ENCODE measurements at regions not wholly inside any gene's neighbourhood (a gene's known extent, or its start where the extent isn't known, plus 50 kb on each side); places are given as distances from the start of the nearest gene placed in this dataset.

DNA sequence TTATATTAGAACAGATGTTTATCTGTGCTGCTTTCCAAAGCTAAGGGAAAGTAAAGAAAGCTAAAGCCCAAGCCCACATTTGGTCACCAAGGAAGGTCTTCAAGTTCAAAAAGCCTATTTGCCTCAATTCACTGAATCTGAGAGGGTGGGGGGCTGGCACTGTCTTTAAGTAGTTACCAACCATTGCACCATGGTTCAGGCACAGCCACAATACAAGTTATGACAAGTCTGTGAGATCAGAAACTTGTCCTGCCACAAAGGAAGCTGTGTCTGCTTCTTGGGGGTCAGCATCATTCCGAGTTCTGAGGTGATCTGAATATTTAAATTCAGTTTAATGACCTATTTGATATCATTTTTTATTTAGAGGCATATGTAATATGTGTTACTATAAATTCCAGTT lies 78.3 kb upstream of the OPRM1 start:
- no peak overlapping the region for H3K4me3 ChIP-seq (ENCODE audit: low read depth, low read length)
- no peak for DNase-seq (ENCODE audit: low read depth)
- TF ChIP-seq, protein P1, sequence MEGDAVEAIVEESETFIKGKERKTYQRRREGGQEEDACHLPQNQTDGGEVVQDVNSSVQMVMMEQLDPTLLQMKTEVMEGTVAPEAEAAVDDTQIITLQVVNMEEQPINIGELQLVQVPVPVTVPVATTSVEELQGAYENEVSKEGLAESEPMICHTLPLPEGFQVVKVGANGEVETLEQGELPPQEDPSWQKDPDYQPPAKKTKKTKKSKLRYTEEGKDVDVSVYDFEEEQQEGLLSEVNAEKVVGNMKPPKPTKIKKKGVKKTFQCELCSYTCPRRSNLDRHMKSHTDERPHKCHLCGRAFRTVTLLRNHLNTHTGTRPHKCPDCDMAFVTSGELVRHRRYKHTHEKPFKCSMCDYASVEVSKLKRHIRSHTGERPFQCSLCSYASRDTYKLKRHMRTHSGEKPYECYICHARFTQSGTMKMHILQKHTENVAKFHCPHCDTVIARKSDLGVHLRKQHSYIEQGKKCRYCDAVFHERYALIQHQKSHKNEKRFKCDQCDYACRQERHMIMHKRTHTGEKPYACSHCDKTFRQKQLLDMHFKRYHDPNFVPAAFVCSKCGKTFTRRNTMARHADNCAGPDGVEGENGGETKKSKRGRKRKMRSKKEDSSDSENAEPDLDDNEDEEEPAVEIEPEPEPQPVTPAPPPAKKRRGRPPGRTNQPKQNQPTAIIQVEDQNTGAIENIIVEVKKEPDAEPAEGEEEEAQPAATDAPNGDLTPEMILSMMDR (IDR thresholded peaks at IDR 0.05; ENCODE audit: control insufficient read depth, extremely low read depth, insufficient read depth) = no peak

DNA sequence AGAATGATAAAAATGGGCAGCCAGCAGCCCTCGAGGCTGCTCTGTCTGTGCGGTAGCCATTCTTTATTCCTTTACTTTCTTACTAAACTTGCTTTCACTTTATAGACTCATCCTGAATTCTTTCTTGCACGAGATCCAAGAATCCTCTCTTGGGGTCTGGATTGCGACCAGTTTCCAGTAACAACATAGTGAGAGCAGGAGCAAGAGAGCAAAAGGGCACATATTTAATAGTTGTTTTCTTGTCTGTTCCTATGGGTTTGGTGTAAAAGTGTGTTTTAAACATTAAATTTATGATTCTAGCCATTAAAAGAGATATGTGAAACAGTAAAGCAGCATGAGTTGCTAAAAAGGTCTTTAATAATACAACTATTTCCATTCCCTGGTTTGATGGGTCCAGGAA lies 78.8 kb upstream of the OPRM1 start:
- no peak overlapping the region for H3K4me3 ChIP-seq (ENCODE audit: low read depth, low read length)
- TF ChIP-seq, protein P1 (IDR thresholded peaks at IDR 0.05; ENCODE audit: control insufficient read depth, extremely low read depth, insufficient read depth) = no peak
- DNase-seq (ENCODE audit: low read depth) = no peak

DNA sequence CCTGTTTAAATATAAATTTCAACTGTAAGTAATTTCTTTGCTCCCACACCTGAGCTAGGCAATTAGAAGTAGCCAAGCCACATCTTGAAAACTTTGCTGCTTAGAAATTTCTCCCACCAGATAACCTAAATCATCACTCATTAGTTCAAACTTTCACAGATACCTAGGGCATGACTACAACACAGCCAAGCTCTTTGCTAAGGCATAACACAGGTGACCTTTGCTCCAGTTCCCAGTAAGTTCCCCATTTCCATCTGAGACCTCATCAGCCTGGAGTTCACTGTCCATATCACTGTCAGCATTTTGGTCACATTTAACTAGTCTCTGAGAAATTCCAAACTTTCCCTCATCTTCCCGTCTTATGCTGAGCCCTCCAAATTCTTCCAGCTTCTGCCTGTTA lies 79.8 kb upstream of the OPRM1 start:
- TF ChIP-seq, protein P1 (IDR thresholded peaks at IDR 0.05; ENCODE audit: control insufficient read depth, extremely low read depth, insufficient read depth) = no peak
- no peak for DNase-seq (ENCODE audit: low read depth)

DNA sequence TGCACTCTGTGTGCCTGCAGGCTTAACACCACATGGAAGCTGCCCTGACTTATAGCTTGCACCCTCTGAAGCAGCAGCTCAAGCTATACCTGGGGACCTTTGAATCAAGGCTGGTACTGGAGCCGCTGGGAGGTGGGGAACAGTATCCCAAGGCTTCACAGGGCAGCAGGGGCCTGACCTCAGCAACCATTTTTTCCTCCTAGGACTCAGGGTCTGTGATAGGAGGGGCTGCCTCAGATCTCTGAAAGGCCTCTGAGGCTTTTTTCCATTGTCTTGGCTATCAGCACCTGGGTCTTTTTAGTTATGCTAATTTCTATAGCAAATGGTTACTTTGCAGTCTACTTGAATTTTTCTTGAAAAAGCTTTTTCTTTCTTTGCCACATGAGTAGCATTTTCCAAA lies 80.2 kb upstream of the OPRM1 start:
- TF ChIP-seq, protein P1 (IDR thresholded peaks at IDR 0.05; ENCODE audit: control insufficient read depth, extremely low read depth, insufficient read depth) = no peak
- no peak for DNase-seq (ENCODE audit: low read depth)
- H3K4me3 ChIP-seq (ENCODE audit: low read depth, low read length) = no peak overlapping the region

More for the DNA sequence above, 79.8 kb upstream of the OPRM1 start:
- H3K4me3 ChIP-seq (ENCODE audit: low read depth, low read length) = no peak overlapping the region

DNA sequence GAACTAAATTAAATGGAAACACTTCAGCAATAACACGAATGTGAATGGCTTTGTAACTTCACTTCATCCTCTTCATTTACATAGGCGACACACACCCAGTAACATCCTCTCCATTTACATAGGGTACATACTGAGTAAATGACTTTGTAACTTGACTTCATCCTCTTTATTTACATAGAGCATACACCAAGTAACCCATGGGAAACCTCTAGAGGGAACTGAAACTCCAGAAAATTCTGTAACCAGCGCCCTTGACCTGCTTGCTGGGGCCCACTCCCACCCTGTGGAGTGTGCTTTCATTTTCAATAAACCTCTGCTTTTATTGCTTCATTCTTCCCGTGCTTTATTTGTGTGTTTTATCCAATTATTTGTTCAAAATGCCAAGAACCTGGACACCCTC lies 81.6 kb upstream of the OPRM1 start:
- DNase-seq (ENCODE audit: low read depth) = no peak
- TF ChIP-seq, protein P1 (IDR thresholded peaks at IDR 0.05; ENCODE audit: control insufficient read depth, extremely low read depth, insufficient read depth) = no peak
- no peak overlapping the region for H3K4me3 ChIP-seq (ENCODE audit: low read depth, low read length)

DNA sequence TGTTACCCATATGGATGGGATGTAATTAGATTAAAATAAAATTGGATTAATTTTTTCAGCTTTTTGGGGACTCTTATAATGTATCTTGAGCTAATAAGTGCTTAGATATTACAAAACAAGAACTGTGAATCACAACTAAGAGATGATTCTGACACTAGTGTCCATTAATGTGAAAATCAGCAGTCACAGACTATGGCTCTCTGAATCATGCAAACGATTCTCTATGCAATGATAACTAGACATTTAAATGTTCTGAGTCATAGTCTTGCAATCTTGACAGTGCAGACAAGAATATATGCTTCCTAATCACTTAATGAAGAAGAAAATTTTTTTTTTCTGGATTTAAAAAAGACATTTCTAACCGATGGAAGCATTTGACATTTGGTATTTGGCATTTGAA lies 82.2 kb upstream of the OPRM1 start:
- no peak for DNase-seq (ENCODE audit: low read depth)
- TF ChIP-seq, protein P1 (IDR thresholded peaks at IDR 0.05; ENCODE audit: control insufficient read depth, extremely low read depth, insufficient read depth) = no peak

DNA sequence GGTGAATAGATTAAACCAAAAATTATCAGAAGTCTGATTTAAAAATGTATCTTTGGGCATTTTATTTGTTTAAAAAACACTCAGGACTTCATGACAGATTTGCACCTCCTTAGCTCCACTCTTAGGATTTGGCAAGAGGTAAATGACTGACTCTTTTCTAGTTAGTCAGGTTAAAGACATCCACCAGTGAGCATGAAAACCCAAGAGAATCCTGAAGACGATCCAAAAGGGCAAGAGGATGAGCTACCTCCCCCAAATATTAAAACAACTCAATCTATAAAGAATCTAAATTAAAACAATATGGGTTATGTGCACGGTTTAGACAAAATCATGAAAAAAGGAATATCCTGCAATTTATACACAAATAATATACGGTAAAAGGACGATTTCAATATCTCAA lies 89.4 kb upstream of the OPRM1 start:
- H3K4me3 ChIP-seq (ENCODE audit: low read depth, low read length) = no peak overlapping the region
- no peak for DNase-seq (ENCODE audit: low read depth)
- TF ChIP-seq, protein P1 (IDR thresholded peaks at IDR 0.05; ENCODE audit: control insufficient read depth, extremely low read depth, insufficient read depth) = no peak

More for the DNA sequence above, 82.2 kb upstream of the OPRM1 start:
- H3K4me3 ChIP-seq (ENCODE audit: low read depth, low read length) = no peak overlapping the region
